HepG2 (cell line): ENCODE measurements at regions not wholly inside any gene's neighbourhood (a gene's known extent, or its start where the extent isn't known, plus 50 kb on each side); places are given as distances from the start of the nearest gene placed in this dataset. TPM values are rescaled to one million over a fixed set of nuclear protein-coding genes. Genes with fewer than 3 reads are reported as not detected.

Experiments used
- ATAC-seq: fragments of 200-7000 bp; cut with Tn5 transposase; 3 replicates; pipeline ENCODE4 v1.9.1; 2020; ENCODE audit warnings: mild to moderate bottlenecking, moderate library complexity
- BruUV-seq: library from RNA; stranded (reverse); fragments of 400-500 nt; replicated peaks from 2 replicates; lab custom pipeline; 2021; lab: Mats Ljungman, UMichigan
- CTCF ChIA-PET: fragments of 300-600 bp; formaldehyde crosslinking; extraction: SDS; loops from one replicate; lab custom pipeline; 2021; ENCODE audit warnings: low total read pairs, inconsistent platforms, low intra/inter-chr PET ratio; lab: Yijun Ruan, JAX
- POLR2A ChIA-PET: fragments of 350-600 bp; sonication (Branson Sonifier 250); formaldehyde crosslinking; loops from one replicate; lab custom pipeline; 2020; ENCODE audit warnings: antibody characterized with exemption, inconsistent platforms; lab: Yijun Ruan, JAX
- DNase-seq: peaks from one replicate; pipeline ENCODE4 v3.0.0-alpha.2; 2015; ENCODE audit warnings: low spot score
- FAIRE-seq: peaks from 3 replicates; lab custom pipeline; 2011; peaks lifted over from hg19 to GRCh38; lab: Jason Lieb, UNC
- H2AFZ ChIP-seq: one replicate; pipeline ENCODE4 v1.6.1; 2011; ENCODE audit warnings: low read length, inconsistent platforms
- H3K27ac ChIP-seq: fragments of 300-600 bp; 3 replicates; pipeline ENCODE4 v1.8.0; 2011; ENCODE audit warnings: mixed run types, mild to moderate bottlenecking, mixed read lengths, low read length, inconsistent platforms; ENCODE audit not compliant: insufficient read depth; ENCODE audit errors: extremely low read length
- H3K27me3 ChIP-seq, 2 experiments: fragments of 200-600 bp in 1 of 2; 2 replicates in 1 of 2; 3 replicates in 1 of 2; pipeline versions ENCODE4 v1.6.0 to v1.8.0; 2011; ENCODE audit warnings: low read length in 2 of 2, mild to moderate bottlenecking in 2 of 2, moderate library complexity in 2 of 2, inconsistent platforms in 1 of 2; ENCODE audit not compliant: insufficient read depth in 2 of 2, control insufficient read depth in 1 of 2
- H3K36me3 ChIP-seq, 2 experiments: fragments of 200-600 bp in 1 of 2; replicated peaks in 1 of 2; 2 replicates in 1 of 2; 3 replicates in 1 of 2; pipeline versions ENCODE4 v1.5.1 to v1.8.0; 2011; ENCODE audit warnings: low read length in 2 of 2, inconsistent platforms in 1 of 2; ENCODE audit not compliant: insufficient read depth in 2 of 2, control insufficient read depth in 1 of 2
- H3K4me1 ChIP-seq: 2 replicates; pipeline ENCODE4 v1.5.1; 2012; ENCODE audit warnings: low read length, inconsistent platforms; ENCODE audit not compliant: insufficient read depth
- H3K4me2 ChIP-seq: 2 replicates; pipeline ENCODE4 v1.6.0; 2011; ENCODE audit warnings: low read depth, low read length, inconsistent platforms
- H3K4me3 ChIP-seq, 3 experiments: fragments of 200-600 bp in 1 of 3; sonication (generic), shearing (Covaris generic) in 1 of 3; replicated peaks in 1 of 3; 2 replicates each; pipeline ENCODE4 v1.5.1; 2011 to 2016; ENCODE audit warnings: low read length in 3 of 3, inconsistent platforms in 2 of 3, low read depth in 2 of 3, mild to moderate bottlenecking in 2 of 3, control low read depth in 1 of 3, mixed read lengths in 1 of 3; ENCODE audit not compliant: insufficient read depth in 1 of 3
- H3K79me2 ChIP-seq: one replicate; pipeline ENCODE4 v1.6.1; 2011; ENCODE audit warnings: low read length, inconsistent platforms; ENCODE audit not compliant: insufficient read depth
- H3K9ac ChIP-seq: 2 replicates; pipeline ENCODE4 v1.6.0; 2011; ENCODE audit warnings: mild to moderate bottlenecking, low read depth, low read length, inconsistent platforms; ENCODE audit not compliant: insufficient read depth
- H3K9me3 ChIP-seq: 2 replicates; pipeline ENCODE4 v1.5.1; 2012; ENCODE audit warnings: mild to moderate bottlenecking, low read length
- H4K20me1 ChIP-seq: 2 replicates; pipeline ENCODE4 v1.6.0; 2011; ENCODE audit warnings: inconsistent platforms, mild to moderate bottlenecking, low read length, moderate library complexity; ENCODE audit not compliant: insufficient read depth
- HOXA5 ChIP-seq: sonication (generic); formaldehyde crosslinking; IDR thresholded peaks from 2 replicates; pipeline ENCODE4 v1.4.0; 2020; ENCODE audit warnings: missing genetic modification reagents
- NONO ChIP-seq, 2 experiments: fragments of 450-650 bp in 1 of 2; sonication (generic) in 1 of 2; formaldehyde crosslinking in 1 of 2; IDR thresholded peaks in 1 of 2; conservative IDR thresholded peaks in 1 of 2; 2 replicates each; pipeline versions ENCODE4 v1.6.1 to v1.8.0; 2017 to 2022; ENCODE audit warnings: mild to moderate bottlenecking in 1 of 2, missing genetic modification reagents in 1 of 2, moderate library complexity in 1 of 2
- PLRG1 ChIP-seq: fragments of 450-650 bp; conservative IDR thresholded peaks from 2 replicates; pipeline ENCODE4 v1.6.1; 2016
- ZNF598 ChIP-seq: sonication (generic); formaldehyde crosslinking; IDR thresholded peaks from 2 replicates; pipeline ENCODE4 v1.5.1; 2020; ENCODE audit warnings: mild to moderate bottlenecking, missing genetic modification reagents, borderline replicate concordance
- ZNF780A ChIP-seq: sonication (generic); formaldehyde crosslinking; IDR thresholded peaks from 2 replicates; pipeline ENCODE4 v1.8.0; 2022; ENCODE audit warnings: mild to moderate bottlenecking, missing genetic modification reagents, moderate library complexity
- WGBS: methylation state at CpG from one replicate; pipeline ENCODE4 v1.1.6; 2017; ENCODE audit warnings: low lambda C conversion rate; 5-methylcytosine and 5-hydroxymethylcytosine counted together
- in situ Hi-C: cut with HindIII; loops from 2 replicates; pipeline ENCODE4 v1.10.0; 2017; ENCODE audit warnings: low pct_unique_long_range_greater_than_20kb; ENCODE audit not compliant: extremely low pct_ligation_motif_present
- intact Hi-C: fragments of 100-400 bp; cut with micrococcal nuclease; formaldehyde crosslinking; loops from one replicate; pipeline ENCODE4 v1.10.0; 2022; ENCODE audit not compliant: unreplicated experiment
- microRNA-seq: library from miRNA; unstranded; fragments of <30 nt; microRNA quantifications from one replicate; pipeline ENCODE4, GENCODE V29; 2020
- small RNA-seq, 3 experiments: library from RNA; depleted of rRNA; stranded (forward); fragments of <200 nt; gene quantifications; one replicate each; pipeline ENCODE3, GENCODE V24; 2012; ENCODE audit warnings: low read depth in 2 of 3, low replicate concordance in 1 of 3; ENCODE audit not compliant: insufficient read length in 3 of 3, insufficient read depth in 2 of 3
- TF ChIP-seq, protein P1 (sequence below): sonication (generic); formaldehyde crosslinking; IDR thresholded peaks from 2 replicates; pipeline ENCODE4 v1.5.0; 2020; ENCODE audit warnings: missing genetic modification reagents

DNA sequence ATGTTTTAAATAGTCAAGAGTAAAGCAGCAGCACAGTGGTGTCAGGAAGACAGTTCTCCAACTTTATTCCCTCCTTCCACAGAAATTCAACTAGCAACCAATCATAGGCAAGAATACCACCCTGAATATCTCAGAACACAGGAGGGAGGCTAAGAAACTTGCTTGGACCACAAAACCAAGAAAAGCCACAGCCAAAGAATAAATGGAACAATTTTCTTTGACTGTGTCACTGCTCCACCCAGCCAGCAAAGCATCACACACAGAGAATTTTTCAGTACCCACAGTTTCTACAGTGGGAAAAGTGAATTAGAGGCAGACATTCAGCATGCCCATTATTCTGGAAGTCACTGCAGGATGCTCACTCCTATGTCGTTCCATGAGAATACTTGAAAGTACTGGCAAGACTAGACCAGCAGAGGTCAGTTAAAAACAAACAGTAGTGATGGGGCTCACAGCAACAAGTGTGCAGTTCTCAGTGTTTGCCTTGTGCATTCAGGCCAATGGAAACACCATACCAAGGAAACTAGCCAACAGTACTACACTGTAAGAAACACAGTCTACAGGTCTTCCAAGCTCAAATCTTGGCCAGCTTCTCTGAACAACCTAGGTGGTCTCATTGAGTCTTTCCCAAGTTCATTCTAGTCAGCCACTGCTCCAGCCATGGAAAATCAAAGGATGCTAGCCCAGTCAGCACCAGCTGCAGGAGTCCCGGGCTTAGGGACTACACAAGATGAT lies 56.8 kb upstream of the FOXG1 start:
- POLR2A ChIA-PET = no interaction called here
- Histone ChIP-seq H4K20me1 (no peaks in the 10 kb centered on the region), H3K79me2 (no peaks in the 10 kb centered on the region), H3K9ac (no peak overlapping the region), H2AFZ (no peak overlapping the region), H3K27me3 (no peaks in the 10 kb centered on the region), H3K9me3 (peaks cover 81% of the 10 kb centered on the region), H3K4me3 (no peak overlapping the region), H3K4me1 (no peaks in the 10 kb centered on the region), H3K36me3 (no peaks in the 10 kb centered on the region), H3K4me2 (no peak overlapping the region), H3K27ac (no peak overlapping the region)
- intact Hi-C loops (no loop called here), in situ Hi-C loops (no loop called here)
- BruUV-seq = no TSS peak
- WGBS = 0% methylated on average over 2 of the region's 2 CpGs
- FAIRE-seq (no peak), ATAC-seq (peak; percentile 37; the same call in 1 of the 3 replicates), DNase-seq (no peak)
- no peak for TF ChIP-seq PLRG1
- TF ChIP-seq ZNF780A (CRISPR knock-in tag) = no peak
- no peak for TF ChIP-seq HOXA5 (CRISPR knock-in tag)
- no peak for TF ChIP-seq ZNF598 (CRISPR knock-in tag)
- TF ChIP-seq, protein P1, sequence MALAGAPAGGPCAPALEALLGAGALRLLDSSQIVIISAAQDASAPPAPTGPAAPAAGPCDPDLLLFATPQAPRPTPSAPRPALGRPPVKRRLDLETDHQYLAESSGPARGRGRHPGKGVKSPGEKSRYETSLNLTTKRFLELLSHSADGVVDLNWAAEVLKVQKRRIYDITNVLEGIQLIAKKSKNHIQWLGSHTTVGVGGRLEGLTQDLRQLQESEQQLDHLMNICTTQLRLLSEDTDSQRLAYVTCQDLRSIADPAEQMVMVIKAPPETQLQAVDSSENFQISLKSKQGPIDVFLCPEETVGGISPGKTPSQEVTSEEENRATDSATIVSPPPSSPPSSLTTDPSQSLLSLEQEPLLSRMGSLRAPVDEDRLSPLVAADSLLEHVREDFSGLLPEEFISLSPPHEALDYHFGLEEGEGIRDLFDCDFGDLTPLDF (CRISPR knock-in tag) = no peak
- no peak for TF ChIP-seq NONO (IDR thresholded peaks at IDR 0.05)
- no peak for TF ChIP-seq NONO (CRISPR knock-in tag; conservative IDR thresholded peaks at IDR 0.05)
- CTCF ChIA-PET = no interaction called here

Small RNAs in the stretch of these regions (microRNA-seq; reads per million reads assigned to microRNA genes)
- gene MIR3171 = not detected
- not detected for gene MIR4307

Small RNAs in the stretch of these regions (small RNA-seq; reads per million reads assigned to genes)
- gene EIF4A1P12 (0 reads per million in 3 experiments), gene MIR3171 (0 reads per million in 3 experiments), gene MIR4307 (0 reads per million in 3 experiments)
